Keratinocyte (primary cell): ENCODE measurements at regions not wholly inside any gene's neighbourhood (a gene's known extent, or its start where the extent isn't known, plus 50 kb on each side); places are given as distances from the start of the nearest gene placed in this dataset.

Experiments
- DNase-seq: peaks from one replicate; pipeline ENCODE4 v3.0.0-alpha.2; 2011; ENCODE audit warnings: low read depth, missing footprints, low spot score
- FAIRE-seq: peaks from 2 replicates; lab custom pipeline; 2011; peaks lifted over from hg19 to GRCh38; lab: Jason Lieb, UNC
- H2AFZ ChIP-seq: 2 replicates; pipeline ENCODE4 v1.6.0; 2012; ENCODE audit warnings: low read length, control low read depth, inconsistent platforms; ENCODE audit not compliant: control insufficient read depth
- H3K27ac ChIP-seq: 2 replicates; pipeline ENCODE4 v1.5.1; 2011; ENCODE audit warnings: low read length; ENCODE audit not compliant: control insufficient read depth, insufficient read depth
- H3K27me3 ChIP-seq: 3 replicates; pipeline ENCODE4 v1.6.0; 2011; ENCODE audit warnings: low read length; ENCODE audit not compliant: control insufficient read depth, insufficient read depth; ENCODE audit errors: extremely low read depth
- H3K36me3 ChIP-seq, 2 experiments: 2 replicates in 1 of 2; 3 replicates in 1 of 2; pipeline ENCODE4 v1.5.1; 2011; ENCODE audit warnings: low read length in 2 of 2, mild to moderate bottlenecking in 1 of 2; ENCODE audit not compliant: control insufficient read depth in 2 of 2, insufficient read depth in 2 of 2; ENCODE audit errors: extremely low read depth in 1 of 2
- H3K4me1 ChIP-seq: 3 replicates; pipeline ENCODE4 v1.5.1; 2011; ENCODE audit warnings: low read length; ENCODE audit not compliant: control insufficient read depth, insufficient read depth; ENCODE audit errors: extremely low read depth
- H3K4me2 ChIP-seq: 3 replicates; pipeline ENCODE4 v1.6.0; 2011; ENCODE audit warnings: low read depth, low read length; ENCODE audit not compliant: control insufficient read depth, insufficient read depth; ENCODE audit errors: extremely low read depth
- H3K4me3 ChIP-seq, 3 experiments: fragments of 200-600 bp in 1 of 3; sonication (generic) in 1 of 3; 2 replicates in 2 of 3; 3 replicates in 1 of 3; pipeline ENCODE4 v1.5.1; 2011 to 2016; ENCODE audit warnings: low read length in 3 of 3, mild to moderate bottlenecking in 3 of 3, control low read depth in 2 of 3, inconsistent platforms in 1 of 3, low read depth in 1 of 3, mixed read lengths in 1 of 3, mixed run types in 1 of 3, moderate library complexity in 1 of 3; ENCODE audit not compliant: control insufficient read depth in 2 of 3, insufficient read depth in 2 of 3; ENCODE audit errors: extremely low read depth in 1 of 3
- H3K79me2 ChIP-seq: 2 replicates; pipeline ENCODE4 v1.6.0; 2012; ENCODE audit warnings: low read length; ENCODE audit not compliant: control insufficient read depth, insufficient read depth
- H3K9ac ChIP-seq: 3 replicates; pipeline ENCODE4 v1.6.0; 2011; ENCODE audit warnings: low read length; ENCODE audit not compliant: control insufficient read depth, insufficient read depth; ENCODE audit errors: extremely low read depth
- H3K9me1 ChIP-seq: 3 replicates; pipeline ENCODE4 v1.6.0; 2011; ENCODE audit warnings: low read length; ENCODE audit not compliant: control insufficient read depth, insufficient read depth; ENCODE audit errors: extremely low read depth
- H3K9me3 ChIP-seq: 2 replicates; pipeline ENCODE4 v1.5.1; 2012; ENCODE audit warnings: low read depth, low read length; ENCODE audit not compliant: control insufficient read depth
- H4K20me1 ChIP-seq: 3 replicates; pipeline ENCODE4 v1.6.0; 2011; ENCODE audit warnings: low read length; ENCODE audit not compliant: control insufficient read depth, insufficient read depth; ENCODE audit errors: extremely low read depth
- CTCF ChIP-seq, 3 experiments: IDR thresholded peaks in 1 of 3; conservative IDR thresholded peaks in 1 of 3; optimal IDR thresholded peaks in 1 of 3; 2 replicates in 2 of 3; 3 replicates in 1 of 3; pipeline versions ENCODE3 to v1.5.1; 2011; ENCODE audit warnings: low read length in 3 of 3, mild to moderate bottlenecking in 3 of 3, moderate library complexity in 2 of 3, control low read depth in 1 of 3, inconsistent platforms in 1 of 3; ENCODE audit not compliant: insufficient read depth in 2 of 3; ENCODE audit errors: extremely low read depth in 1 of 3
- EZH2 ChIP-seq: IDR thresholded peaks from one replicate; pipeline ENCODE4 v1.6.1; 2012; ENCODE audit warnings: inconsistent platforms, mild to moderate bottlenecking, low read length, moderate library complexity
- dilution Hi-C: fragments of 300-500 bp; cut with MboI; formaldehyde crosslinking; loops from one replicate; pipeline ENCODE4 v1.7.0; 2020; ENCODE audit warnings: low sequenced_read_pairs; ENCODE audit not compliant: extremely low pct_ligation_motif_present

- Histone ChIP-seq H3K9me3 (no peaks in the 10 kb centered on the region), H3K9me1 (no peaks in the 10 kb centered on the region), H3K4me3 (no peak overlapping the region), H3K27ac (no peak overlapping the region), H3K79me2 (no peaks in the 10 kb centered on the region), H4K20me1 (no peaks in the 10 kb centered on the region), H3K4me2 (no peak overlapping the region), H2AFZ (no peak overlapping the region), H3K27me3 (no peaks in the 10 kb centered on the region), H3K4me1 (no peaks in the 10 kb centered on the region), H3K36me3 (no peaks in the 10 kb centered on the region), H3K9ac (no peak overlapping the region)
- dilution Hi-C loops: no loop called here
- TF ChIP-seq EZH2 (no peak), CTCF (optimal IDR thresholded peaks at IDR 0.05 in 1 of 3, IDR thresholded peaks at IDR 0.05 in 1 of 3, conservative IDR thresholded peaks at IDR 0.05 in 1 of 3; ENCODE audit: extremely low read depth in 1 of 3, insufficient read depth in 2 of 3, low read length in 3 of 3) (no peak)
- DNase-seq: no peak
- FAIRE-seq: no peak
These were observed 210.5 kb upstream of the NEIL3 start for GRCh38 chr4:177099211-177099610.

GRCh38 chr4:177100307-177100706 is 209.4 kb upstream of the NEIL3 start:
- FAIRE-seq: no peak
- no peak overlapping the region for H3K27ac ChIP-seq
- no peaks in the 10 kb centered on the region for H4K20me1 ChIP-seq
- H3K9me3 ChIP-seq: no peaks in the 10 kb centered on the region
- no peak overlapping the region for H2AFZ ChIP-seq
- no peak overlapping the region for H3K9ac ChIP-seq
- no peak for TF ChIP-seq CTCF (optimal IDR thresholded peaks at IDR 0.05 in 1 of 3, IDR thresholded peaks at IDR 0.05 in 1 of 3, conservative IDR thresholded peaks at IDR 0.05 in 1 of 3; ENCODE audit: extremely low read depth in 1 of 3, insufficient read depth in 2 of 3, low read length in 3 of 3)
- TF ChIP-seq EZH2: no peak
- H3K36me3 ChIP-seq: no peaks in the 10 kb centered on the region
- no peaks in the 10 kb centered on the region for H3K4me1 ChIP-seq
- no peaks in the 10 kb centered on the region for H3K79me2 ChIP-seq
- dilution Hi-C loops: no loop called here
- H3K9me1 ChIP-seq: no peaks in the 10 kb centered on the region
- DNase-seq: no peak
- no peaks in the 10 kb centered on the region for H3K27me3 ChIP-seq
- no peak overlapping the region for H3K4me2 ChIP-seq
- no peak overlapping the region for H3K4me3 ChIP-seq
